ENCODE measurements at regions not wholly inside any gene's neighbourhood (a gene's known extent, or its start where the extent isn't known, plus 50 kb on each side); places are given as distances from the start of the nearest gene placed in this dataset.

DNA sequence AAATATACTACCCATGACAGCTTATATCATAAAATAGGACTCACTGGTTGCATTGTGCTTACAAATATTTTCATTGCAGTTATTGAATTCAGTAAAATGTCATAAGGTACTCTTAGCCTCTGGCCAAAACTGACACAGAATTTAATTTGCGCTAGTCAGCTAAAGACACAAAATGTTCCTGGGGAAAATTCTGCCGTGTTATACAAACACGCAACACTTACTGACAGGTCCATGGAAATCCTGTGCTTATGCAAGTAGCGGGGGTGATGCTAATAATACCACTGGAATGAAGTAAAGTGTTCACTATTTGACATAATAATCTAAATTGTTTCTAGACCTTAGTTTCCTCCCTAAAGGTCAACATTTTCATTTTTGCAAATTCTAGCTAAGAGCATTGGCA lies 354.4 kb upstream of the RSPO3 start:
- no peak overlapping the region for H3K14ac ChIP-seq (ENCODE audit: insufficient read depth, low read length)
- no peak overlapping the region for H2BK12ac ChIP-seq (ENCODE audit: insufficient read length, low read depth, low read length)
- no peak overlapping the region for H2AFZ ChIP-seq (ENCODE audit: low read length)
- no peak overlapping the region for H4K91ac ChIP-seq (ENCODE audit: insufficient read length, low read depth, low read length)
- H3K27me3 ChIP-seq (ENCODE audit: insufficient read depth, low read length): no peaks in the 10 kb centered on the region
- no peak overlapping the region for H3T11ph ChIP-seq (ENCODE audit: low read length)
- H3K4ac ChIP-seq (ENCODE audit: low read depth, low read length): no peak overlapping the region
- no peak overlapping the region for H3K56ac ChIP-seq (ENCODE audit: insufficient read length, low read depth, low read length)
- H3K4me2 ChIP-seq (ENCODE audit: insufficient read depth, insufficient read length, low read length): no peak overlapping the region
- no CpG with 5 or more reads among the region's 4 CpGs for WGBS (ENCODE audit: extremely low coverage, insufficient read length, low lambda C conversion rate)
- no peak overlapping the region for H2BK120ac ChIP-seq (ENCODE audit: low read depth, low read length, poor library complexity, severe bottlenecking)
- H3K27ac Mint-ChIP-seq: no peak overlapping the region
- no peak overlapping the region for H2BK5ac ChIP-seq (ENCODE audit: insufficient read length, low read length)
- no peaks in the 10 kb centered on the region for H3K27me3 Mint-ChIP-seq (ENCODE audit: low read depth)
- no peak overlapping the region for H3K9ac ChIP-seq (ENCODE audit: extremely low read depth, insufficient read length, low read length)
- H4K5ac ChIP-seq (ENCODE audit: insufficient read length, low read depth, low read length): no peak overlapping the region
- H3K27ac ChIP-seq (ENCODE audit: insufficient read length, low read depth, low read length): no peak overlapping the region
- H3K36me3 Mint-ChIP-seq (ENCODE audit: insufficient read depth in 1 of 3, low read depth in 3 of 3): no peaks in the 10 kb centered on the region
- no peaks in the 10 kb centered on the region for H3K79me1 ChIP-seq (ENCODE audit: insufficient read depth, low read depth, low read length, poor library complexity, severe bottlenecking)
- H3K4me1 Mint-ChIP-seq: peaks cover 5% of the 10 kb centered on the region in 2 experiments; a peak in 1 of 4 replicates
- H2BK20ac ChIP-seq (ENCODE audit: low read depth, low read length, poor library complexity, severe bottlenecking): no peak overlapping the region
- TF ChIP-seq, protein P1, sequence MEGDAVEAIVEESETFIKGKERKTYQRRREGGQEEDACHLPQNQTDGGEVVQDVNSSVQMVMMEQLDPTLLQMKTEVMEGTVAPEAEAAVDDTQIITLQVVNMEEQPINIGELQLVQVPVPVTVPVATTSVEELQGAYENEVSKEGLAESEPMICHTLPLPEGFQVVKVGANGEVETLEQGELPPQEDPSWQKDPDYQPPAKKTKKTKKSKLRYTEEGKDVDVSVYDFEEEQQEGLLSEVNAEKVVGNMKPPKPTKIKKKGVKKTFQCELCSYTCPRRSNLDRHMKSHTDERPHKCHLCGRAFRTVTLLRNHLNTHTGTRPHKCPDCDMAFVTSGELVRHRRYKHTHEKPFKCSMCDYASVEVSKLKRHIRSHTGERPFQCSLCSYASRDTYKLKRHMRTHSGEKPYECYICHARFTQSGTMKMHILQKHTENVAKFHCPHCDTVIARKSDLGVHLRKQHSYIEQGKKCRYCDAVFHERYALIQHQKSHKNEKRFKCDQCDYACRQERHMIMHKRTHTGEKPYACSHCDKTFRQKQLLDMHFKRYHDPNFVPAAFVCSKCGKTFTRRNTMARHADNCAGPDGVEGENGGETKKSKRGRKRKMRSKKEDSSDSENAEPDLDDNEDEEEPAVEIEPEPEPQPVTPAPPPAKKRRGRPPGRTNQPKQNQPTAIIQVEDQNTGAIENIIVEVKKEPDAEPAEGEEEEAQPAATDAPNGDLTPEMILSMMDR (conservative IDR thresholded peaks at IDR 0.05): no peak
- H3K9me3 Mint-ChIP-seq: no peaks in the 10 kb centered on the region
- no peaks in the 10 kb centered on the region for H3K9me3 ChIP-seq (ENCODE audit: control insufficient read depth, low read depth, low read length)
- DNase-seq: no peak
- H3K18ac ChIP-seq (ENCODE audit: insufficient read length, low read depth, low read length): no peak overlapping the region
- no peaks in the 10 kb centered on the region for H3K79me2 ChIP-seq (ENCODE audit: insufficient read depth, low read length)
- H4K8ac ChIP-seq (replicated peaks; ENCODE audit: insufficient read length, low read depth, low read length): no peak overlapping the region
- no peak overlapping the region for H3K23ac ChIP-seq (ENCODE audit: insufficient read length, low read depth, low read length)
- H3K4me3 Mint-ChIP-seq: no peak overlapping the region
- no peaks in the 10 kb centered on the region for H4K20me1 ChIP-seq (ENCODE audit: control insufficient read depth, insufficient read depth, insufficient read length)
- H2AK5ac ChIP-seq (ENCODE audit: insufficient read length, low read length): no peak overlapping the region
- H2BK15ac ChIP-seq (ENCODE audit: low read depth, low read length): no peak overlapping the region
- H3K23me2 ChIP-seq (ENCODE audit: insufficient read length, low read depth, low read length, poor library complexity, severe bottlenecking): no peaks in the 10 kb centered on the region
- H3K4me1 ChIP-seq (ENCODE audit: insufficient read depth, low read length): no peaks in the 10 kb centered on the region

All from H9 (cell line).